HG03457 (cell line): ENCODE measurements at regions not wholly inside any gene's neighbourhood (a gene's known extent, or its start where the extent isn't known, plus 50 kb on each side); places are given as distances from the start of the nearest gene placed in this dataset.

Source experiments
- ATAC-seq: cut with Tn5 transposase; IDR thresholded peaks from one replicate; pipeline ENCODE4 v1.9.1; 2021; ENCODE audit warnings: moderate number of reproducible peaks; ENCODE audit not compliant: unreplicated experiment

GRCh38 chr6:15810618-15811017 lies 147.8 kb upstream of the DTNBP1 start:
- ATAC-seq = no peak

- no peak for ATAC-seq
These were observed 146.5 kb upstream of the DTNBP1 start for GRCh38 chr6:15809367-15809766.

GRCh38 chr6:15804164-15805154 lies 141.6 kb upstream of the DTNBP1 start:
- no peak for ATAC-seq

GRCh38 chr6:15802466-15802865 lies 139.6 kb upstream of the DTNBP1 start:
- ATAC-seq = no peak

DNA sequence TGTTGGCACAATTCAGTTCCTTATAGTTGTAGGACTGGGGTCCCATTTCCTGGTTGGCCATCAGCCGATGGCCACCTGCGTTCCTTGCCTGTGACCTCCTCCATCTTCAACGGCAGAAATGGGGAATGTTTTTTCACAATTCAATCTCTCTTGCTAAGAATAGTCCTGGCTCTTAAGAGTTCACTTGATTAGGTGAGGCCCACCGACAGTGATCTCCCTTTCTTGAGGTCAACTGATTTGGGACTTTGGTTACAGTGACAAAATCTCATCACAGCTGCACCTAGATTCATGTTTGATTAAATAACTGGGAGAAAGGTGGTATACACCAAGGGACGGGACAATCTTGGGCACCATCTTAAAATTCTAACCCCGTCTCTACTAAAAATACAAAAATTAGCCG lies 139.1 kb upstream of the DTNBP1 start:
- ATAC-seq = no peak

DNA sequence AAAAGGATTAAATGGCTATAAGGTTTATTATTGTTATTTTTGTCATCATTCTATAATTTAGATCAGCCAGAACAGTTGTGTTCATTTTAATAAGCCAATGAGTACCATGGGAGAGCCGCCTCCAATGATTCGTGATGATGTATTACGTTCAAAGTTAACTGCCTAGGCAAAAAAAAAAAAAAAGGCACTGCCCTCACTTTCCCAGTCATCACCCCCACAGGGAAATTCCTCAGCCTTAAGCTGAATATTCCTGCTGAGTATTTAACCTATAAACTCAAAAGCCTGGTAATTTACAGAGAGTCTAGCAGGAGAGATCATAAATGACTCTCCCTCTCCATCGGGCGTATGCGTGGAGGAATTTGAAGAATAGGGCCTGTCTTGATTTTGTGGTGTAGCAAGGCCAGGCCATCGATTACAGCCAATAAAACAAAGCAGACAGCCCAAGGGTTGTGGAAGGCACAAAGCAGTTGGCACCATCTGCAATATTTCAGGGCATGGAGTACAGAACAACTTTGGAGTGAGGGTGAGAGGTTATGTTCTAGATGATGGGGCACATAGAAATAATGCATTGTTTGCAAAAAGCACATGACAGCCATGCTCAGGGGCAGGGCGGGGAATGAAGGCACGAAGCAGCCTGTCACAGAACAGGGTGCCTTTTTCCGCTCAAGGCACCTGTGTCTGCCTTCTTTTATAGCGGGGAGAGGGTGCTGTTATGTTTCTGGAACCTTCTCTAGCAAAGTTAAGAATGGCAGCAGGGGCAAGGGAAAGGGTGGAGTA lies 138.2 kb upstream of the DTNBP1 start:
- no peak for ATAC-seq

GRCh38 chr6:15798533-15799255 lies 135.9 kb upstream of the DTNBP1 start:
- no peak for ATAC-seq

- no peak for ATAC-seq
These were observed 134.0 kb upstream of the DTNBP1 start for GRCh38 chr6:15796844-15797243.

DNA sequence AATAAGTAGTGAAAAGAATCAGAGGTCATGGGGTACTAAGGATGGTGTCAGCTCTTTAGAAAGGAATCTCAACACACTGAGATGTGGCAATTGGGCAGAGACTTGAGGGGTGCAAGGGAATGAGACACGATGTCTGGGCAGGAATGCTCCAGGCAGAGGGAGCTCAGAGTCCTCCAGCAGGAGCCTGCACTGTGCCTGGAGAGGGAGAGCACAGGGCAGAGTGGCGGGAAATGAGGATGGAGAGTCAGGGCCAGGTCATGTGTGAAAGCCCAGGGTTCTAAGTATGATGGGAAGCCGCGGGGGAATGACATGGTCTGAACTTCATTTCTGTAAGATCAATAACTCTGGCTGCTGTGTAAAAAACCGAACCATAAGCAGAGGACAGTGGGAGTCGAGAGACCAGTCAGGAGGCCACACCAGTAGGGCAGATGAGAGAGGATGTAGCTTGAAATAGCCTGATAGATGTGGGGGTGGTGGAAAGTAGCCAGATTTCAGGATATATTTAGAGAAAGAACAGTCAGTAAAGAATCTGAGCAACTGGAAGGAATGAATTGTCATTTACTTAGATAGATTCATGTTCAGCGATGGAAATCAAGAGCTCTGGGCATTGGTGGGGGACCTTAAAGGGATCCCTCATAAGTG lies 133.4 kb upstream of the DTNBP1 start:
- no peak for ATAC-seq

DNA sequence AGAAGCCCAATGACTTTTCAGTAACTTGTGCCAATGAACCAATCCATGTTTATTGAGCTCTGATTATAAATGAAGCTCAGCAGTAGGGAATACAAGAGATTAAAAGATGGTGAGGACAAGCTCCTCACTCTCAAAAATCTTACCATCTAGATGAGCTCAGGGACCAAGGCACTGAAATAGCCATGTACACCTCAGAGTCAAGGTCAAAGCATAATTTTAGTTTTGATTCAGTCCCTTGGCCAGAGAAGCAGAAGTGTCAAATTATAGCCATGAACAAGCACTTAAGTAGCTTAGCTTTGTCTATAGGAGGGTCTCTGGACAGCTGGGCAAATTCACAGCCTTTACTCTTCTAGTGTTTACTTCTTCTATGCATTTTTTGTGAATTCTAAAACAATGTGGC lies 131.0 kb upstream of the DTNBP1 start:
- ATAC-seq = no peak

DNA sequence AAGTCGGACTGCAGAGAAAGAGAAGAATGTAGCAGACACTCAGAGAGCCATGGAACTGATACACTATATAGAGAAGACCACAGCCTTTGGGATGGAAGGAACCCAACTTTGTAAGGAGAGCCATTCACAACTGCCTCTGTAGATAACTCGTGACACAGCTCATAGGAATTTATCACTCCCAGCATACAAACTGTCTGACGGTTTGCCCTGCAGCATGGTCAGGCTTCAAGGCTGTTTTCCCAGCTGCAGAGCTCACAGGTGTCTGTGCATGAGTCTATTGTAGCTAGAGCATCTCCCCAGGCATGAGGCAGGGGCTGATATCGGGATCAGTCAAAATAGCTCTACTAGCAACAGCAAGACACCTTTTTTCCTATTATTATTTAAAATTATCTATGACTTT lies 130.5 kb upstream of the DTNBP1 start:
- no peak for ATAC-seq

GRCh38 chr6:15792842-15793241 lies 130.0 kb upstream of the DTNBP1 start:
- ATAC-seq = no peak

DNA sequence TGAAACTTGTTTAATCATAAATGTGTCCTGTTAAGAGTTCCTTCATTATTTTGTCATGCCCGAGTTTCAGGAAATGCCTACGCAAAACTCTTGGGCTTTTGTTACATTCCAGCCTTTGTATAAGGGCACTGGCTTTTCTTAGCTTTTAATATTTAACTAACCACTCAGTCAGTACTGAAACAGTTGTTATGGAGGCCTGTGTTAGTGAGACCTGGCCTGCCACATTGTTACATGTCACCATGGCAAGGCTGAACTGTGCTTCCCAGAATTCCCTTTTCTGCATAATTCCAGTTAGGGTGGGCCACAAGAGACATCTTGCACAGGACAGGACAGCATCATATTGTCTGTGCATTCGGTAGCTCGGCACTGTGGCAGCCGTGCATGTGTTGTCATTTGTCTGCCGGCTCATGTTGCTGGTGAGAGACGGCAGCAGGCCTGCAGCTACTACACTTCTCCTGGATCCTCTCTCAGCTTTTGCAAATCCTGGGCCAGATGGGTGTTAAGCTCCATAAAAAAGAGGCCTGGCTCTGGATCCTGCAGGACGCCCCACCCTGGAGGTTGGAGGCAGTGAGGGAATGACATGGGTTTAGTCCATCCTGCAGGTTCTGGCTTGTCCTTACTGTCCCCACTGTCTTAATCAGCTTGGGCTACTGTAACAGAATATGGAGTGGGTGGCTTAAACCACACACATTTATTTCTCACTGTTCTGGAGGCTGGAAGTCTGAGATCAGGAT lies 128.8 kb upstream of the DTNBP1 start:
- ATAC-seq = no peak

DNA sequence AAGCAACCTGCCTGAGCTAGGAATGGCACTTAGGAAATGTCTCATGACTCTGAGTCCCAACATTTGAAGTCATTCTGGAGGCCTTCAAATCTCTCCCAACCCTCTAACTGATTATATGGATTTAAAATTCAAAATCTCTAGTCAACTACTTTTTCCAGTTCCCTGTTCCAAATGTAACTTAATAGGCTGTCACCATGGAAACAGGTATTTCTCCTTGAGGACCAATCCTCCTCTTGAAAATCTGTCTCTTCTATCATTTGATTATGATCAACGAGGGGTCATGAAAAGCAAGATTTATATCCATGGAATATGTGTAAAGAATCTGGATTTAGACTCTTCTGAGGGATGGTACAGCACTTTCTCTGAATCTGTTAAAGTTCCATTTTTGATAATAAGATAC lies 127.3 kb upstream of the DTNBP1 start:
- ATAC-seq = no peak

DNA sequence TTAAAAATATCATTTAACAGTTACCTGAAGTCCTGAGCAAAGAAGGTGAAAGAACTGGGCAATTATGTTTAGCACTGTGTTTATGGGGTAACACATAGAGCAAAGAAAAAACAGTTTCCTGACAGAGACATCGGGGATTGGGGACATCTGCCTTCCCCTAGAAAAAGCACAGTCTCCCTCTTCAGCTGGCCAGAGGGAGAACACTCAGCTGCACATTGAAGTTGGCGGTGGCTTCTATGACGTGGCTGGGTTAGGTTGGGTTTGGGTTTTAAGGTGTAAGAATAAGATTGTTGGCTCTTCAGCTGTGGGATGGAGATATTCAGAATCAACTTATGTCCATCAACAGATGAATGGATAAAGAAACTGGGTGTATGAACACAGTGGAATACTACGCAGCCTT lies 124.0 kb upstream of the DTNBP1 start:
- ATAC-seq = no peak

GRCh38 chr6:15783484-15783883 lies 120.7 kb upstream of the DTNBP1 start:
- ATAC-seq = no peak

DNA sequence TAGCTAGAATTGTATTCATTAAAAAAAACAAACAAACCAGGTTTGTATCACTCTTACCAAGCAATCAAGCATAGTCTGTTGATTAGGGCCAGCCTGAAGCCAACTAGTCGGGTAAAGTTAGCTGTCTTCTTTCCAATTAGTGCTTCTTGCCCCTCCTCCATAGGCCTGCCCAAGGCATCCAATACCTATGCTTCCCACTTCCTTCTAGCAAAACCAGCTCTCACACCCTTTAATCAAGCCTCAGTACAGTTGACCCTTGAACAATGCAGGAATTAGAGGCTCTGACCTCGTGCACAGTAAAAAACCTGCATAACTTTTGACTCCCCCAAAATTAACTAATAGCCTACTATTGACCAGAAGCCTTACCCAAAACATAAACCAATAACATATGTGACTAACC lies 119.1 kb upstream of the DTNBP1 start:
- ATAC-seq = no peak

DNA sequence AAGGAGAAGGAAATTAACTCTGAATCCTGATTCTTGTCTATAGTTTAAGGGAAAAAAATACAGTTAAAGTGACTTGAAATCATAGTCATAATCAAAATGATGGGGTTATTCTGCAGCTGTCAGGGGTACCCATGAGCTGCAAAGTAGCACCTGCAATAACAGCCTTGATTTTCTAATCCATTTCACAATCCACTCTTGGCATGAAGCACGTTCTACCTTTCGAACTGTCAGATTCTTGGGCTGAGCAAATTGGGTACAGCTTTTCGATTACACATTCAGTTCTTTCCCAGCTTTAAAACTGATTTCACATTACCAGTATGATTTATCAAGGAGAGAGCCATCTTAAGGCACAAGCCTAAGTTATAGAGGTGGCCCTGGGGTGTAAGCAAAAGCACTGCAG lies 118.5 kb upstream of the DTNBP1 start:
- ATAC-seq = no peak

DNA sequence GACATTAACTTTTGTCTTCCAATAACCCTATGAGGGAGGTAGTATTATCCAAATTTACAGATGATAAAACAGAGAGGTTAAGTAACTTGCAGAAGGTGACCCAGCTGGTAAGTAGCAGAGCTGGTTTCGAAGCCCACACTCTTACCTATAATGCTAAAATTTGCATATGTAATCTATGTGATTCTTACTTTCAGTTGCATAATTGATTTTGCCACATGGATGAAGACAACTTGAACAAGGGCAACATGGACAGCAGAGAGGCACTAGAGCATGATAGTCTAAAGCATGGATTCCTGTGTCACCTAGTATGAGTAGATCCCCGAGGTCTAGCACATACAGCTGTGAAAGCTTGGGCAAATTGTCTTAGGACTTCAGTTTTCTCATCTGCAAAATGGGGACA lies 117.6 kb upstream of the DTNBP1 start:
- no peak for ATAC-seq

DNA sequence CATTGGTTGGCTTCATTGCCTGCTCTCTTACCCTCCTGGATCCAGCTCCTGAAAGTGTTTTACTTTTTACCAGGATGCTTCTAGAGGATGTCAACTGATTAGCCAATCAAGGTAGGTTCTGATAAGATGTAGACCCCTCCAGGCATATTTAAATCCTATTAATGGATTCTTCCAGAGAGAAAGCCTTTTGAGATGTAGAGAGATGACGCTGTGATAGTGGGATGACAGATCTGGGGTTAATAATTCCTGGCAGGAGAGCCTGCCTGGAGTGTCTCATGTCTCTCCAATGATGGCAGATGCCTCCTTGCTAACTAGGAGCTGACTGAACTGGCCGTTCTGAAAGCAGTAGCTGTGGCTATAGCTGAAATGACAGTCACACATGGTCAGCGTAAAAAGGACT lies 116.9 kb upstream of the DTNBP1 start:
- no peak for ATAC-seq
